Amniotic epithelial cell (primary cell): ENCODE measurements at regions not wholly inside any gene's neighbourhood (a gene's known extent, or its start where the extent isn't known, plus 50 kb on each side); places are given as distances from the start of the nearest gene placed in this dataset.
"Not testable (repeated sequence)": the region's sequence is repeated elsewhere in the genome, so short reads cannot be mapped to it uniquely, and the experiment has no call there.

Experiments used
- DNase-seq: peaks from one replicate; pipeline ENCODE4 v3.0.0-alpha.2; 2010; ENCODE audit warnings: low read depth

- DNase-seq: no peak
Observed at GRCh38 chr14:105903971-105904370, 377.6 kb downstream of the TMEM121 start.

GRCh38 chr14:105904379-105904778 is 378.0 kb downstream of the TMEM121 start:
- no peak for DNase-seq

- DNase-seq: no peak
Observed at GRCh38 chr14:105905456-105905855, 379.1 kb downstream of the TMEM121 start.

- no peak for DNase-seq
Observed at GRCh38 chr14:105907276-105907675, 380.9 kb downstream of the TMEM121 start.

- no peak for DNase-seq
Observed at GRCh38 chr14:105908006-105908405, 381.6 kb downstream of the TMEM121 start.

GRCh38 chr14:105908481-105908911 is 382.1 kb downstream of the TMEM121 start:
- no peak for DNase-seq

- DNase-seq: no peak
Observed at GRCh38 chr14:105909046-105909827, 382.9 kb downstream of the TMEM121 start.

- not testable (repeated sequence) for DNase-seq
Observed at GRCh38 chr14:105909828-105910120, 383.4 kb downstream of the TMEM121 start.

GRCh38 chr14:105910426-105910825 is 384.0 kb downstream of the TMEM121 start:
- DNase-seq: no peak

GRCh38 chr14:105911006-105911847 is 384.8 kb downstream of the TMEM121 start:
- DNase-seq: no peak

- not testable (repeated sequence) for DNase-seq
Observed at GRCh38 chr14:105911848-105912292, 385.5 kb downstream of the TMEM121 start.

- no peak for DNase-seq
Observed at GRCh38 chr14:105912641-105913180, 386.3 kb downstream of the TMEM121 start.

GRCh38 chr14:105913221-105913620 is 386.8 kb downstream of the TMEM121 start:
- no peak for DNase-seq

- DNase-seq: no peak
Observed at GRCh38 chr14:105913861-105914260, 387.5 kb downstream of the TMEM121 start.

- not testable (repeated sequence) for DNase-seq
Observed at GRCh38 chr14:105914281-105914680, 387.9 kb downstream of the TMEM121 start.

GRCh38 chr14:105914738-105915385 is 388.5 kb downstream of the TMEM121 start:
- DNase-seq: no peak

- DNase-seq: not testable (repeated sequence)
Observed at GRCh38 chr14:105915546-105915945, 389.2 kb downstream of the TMEM121 start.

GRCh38 chr14:105917136-105917932 is 391.0 kb downstream of the TMEM121 start:
- DNase-seq: not testable (repeated sequence)

- DNase-seq: no peak
Observed at GRCh38 chr14:105917933-105918436, 391.6 kb downstream of the TMEM121 start.

GRCh38 chr14:105918496-105919262 is 392.3 kb downstream of the TMEM121 start:
- no peak for DNase-seq
